ENCODE measurements at regions not wholly inside any gene's neighbourhood (a gene's known extent, or its start where the extent isn't known, plus 50 kb on each side); places are given as distances from the start of the nearest gene placed in this dataset.
"Not testable (repeated sequence)": the region's sequence is repeated elsewhere in the genome, so short reads cannot be mapped to it uniquely, and the experiment has no call there.

DNA sequence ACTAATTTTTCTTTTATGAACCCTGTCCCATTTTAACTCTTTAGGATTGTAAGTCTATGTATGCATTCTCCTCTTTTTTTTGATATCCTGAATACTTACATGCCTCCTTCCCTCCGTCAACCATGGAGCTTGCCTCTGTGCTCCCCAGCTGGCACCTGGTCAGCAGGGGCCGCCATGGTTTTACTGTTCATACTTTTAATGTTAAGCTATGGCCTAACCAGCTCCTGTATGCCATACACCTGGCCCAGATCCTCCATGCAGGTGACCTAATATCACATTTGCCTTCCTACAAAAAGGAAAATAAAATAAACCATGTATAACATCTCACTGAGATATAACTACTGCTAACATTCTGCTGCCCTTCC is 283.1 kb upstream of the TRIB2 start:
- no peak for FAIRE-seq

DNA sequence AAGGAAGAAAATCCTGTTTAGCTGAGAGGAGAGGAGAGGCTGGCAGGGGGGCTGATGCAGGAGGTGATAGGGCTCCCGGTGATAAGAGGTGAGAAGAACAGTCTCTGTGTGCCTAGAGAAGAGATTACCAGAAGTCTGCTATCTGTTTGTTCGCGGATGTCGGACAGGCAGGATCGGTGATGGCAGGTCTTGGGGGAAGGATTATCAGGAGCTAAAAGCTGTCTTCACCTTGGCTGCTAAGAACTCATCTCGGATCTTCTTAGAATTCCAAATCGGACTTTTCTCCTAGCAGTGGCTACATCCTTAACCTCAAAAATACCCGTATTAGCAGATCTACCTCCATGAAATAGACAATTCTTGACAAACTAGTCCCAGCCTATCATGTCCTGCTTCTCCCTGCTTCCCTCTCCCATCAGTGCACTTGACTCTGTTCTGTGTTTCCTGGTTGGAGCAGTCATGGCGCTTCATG is 282.1 kb upstream of the TRIB2 start:
- FAIRE-seq: no peak

DNA sequence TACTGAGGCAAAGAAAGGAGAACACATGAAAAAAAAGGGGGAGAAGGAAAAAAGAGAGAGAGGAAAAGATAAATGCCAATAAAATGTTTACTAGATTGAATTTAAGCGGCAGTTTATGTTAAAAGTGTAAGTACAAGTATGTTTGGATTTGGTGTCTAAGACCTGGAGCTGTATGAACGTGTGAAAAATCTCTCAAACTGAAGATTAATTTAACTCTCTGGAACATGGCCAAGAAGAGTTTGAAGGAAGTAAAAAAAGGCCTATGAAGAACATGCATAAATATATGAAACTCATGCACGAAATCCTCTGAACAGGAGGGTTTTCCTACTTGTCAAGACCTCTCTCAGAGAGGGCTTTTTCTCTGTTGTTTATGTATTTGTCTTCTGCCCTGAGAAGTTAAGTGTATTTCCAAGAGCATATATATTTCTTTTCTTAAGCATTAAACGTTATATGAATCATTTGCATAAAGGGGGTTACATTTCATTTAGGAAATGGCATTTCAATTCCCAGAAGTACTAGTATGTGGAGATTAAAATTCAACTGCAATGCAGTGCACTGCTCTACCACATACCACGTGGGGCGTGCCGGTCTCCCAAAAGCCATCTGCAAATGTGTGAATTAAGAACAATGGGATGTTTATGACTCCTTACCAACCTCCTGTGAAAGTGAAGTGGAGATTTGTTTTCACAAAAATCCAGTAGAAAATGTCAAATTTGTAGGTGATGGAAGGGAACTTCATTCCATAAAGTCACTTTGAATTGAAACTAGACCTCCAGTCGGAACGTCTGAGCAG is 281.1 kb upstream of the TRIB2 start:
- FAIRE-seq: no peak

DNA sequence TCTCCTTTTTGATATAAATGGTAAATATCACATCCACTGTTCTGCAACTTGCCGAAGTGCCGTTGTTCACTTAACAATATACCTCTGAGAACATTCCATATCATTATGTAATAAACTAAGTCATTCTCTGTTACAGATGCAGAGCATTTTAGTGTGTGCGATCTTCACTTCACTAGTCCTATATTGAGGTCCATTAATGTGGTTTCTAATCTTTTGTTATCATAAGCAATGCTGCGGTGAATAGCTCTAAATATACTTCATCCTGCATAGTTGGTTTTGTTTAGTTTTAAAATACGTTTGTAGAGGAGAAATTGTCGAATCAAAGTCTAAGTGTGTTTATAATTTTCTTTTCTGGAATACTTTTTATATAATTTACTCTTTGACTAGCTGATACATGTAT is 280.3 kb upstream of the TRIB2 start:
- no peak for FAIRE-seq

DNA sequence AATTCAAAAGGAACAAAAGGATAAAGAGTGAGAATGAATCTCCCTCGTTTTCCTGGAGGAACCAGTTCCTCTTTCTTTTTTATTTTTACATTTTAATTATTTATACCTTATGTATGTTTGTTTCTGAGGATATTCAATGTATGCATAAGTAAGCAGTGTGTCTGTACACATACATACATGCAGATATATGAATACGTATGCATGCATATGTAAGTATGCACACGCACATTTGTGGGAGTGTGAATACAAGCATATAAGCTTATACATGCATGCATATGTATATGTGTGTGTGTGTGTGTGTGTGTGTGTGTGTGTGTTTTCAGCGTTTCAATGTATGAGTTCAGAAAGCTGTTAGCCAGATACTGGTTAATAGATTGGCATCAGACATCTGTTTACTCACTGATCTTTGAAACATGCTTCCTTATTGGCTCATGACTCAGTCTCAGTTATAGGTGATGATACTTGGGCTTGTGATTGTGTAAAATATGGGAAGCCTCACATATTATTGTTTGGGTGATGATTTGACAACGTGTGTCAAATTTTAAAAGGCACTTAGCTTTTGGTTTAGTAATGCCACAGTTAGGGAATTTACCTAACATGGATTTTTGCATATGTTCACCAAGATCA is 279.7 kb upstream of the TRIB2 start:
- FAIRE-seq: no peak

DNA sequence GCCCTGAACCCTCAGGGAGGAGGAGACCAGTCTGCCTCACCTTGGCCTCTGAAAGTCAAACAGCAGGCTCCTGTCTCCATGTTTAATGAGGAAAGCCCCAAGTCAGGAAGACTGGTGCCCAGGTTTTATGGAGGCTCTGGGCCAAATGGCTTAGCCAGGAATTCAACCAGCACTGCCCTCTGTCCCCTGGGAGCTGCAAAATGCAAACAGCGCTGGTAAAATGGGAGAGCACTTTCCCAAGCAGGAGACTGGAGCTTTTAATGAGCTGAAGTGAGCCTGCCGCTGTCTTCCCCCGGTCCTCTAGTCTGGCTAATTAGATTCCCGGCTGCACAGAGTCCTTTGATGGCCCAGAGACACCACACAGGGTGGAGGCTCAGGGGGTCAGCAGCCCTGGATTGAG is 276.0 kb upstream of the TRIB2 start:
- FAIRE-seq: no peak

DNA sequence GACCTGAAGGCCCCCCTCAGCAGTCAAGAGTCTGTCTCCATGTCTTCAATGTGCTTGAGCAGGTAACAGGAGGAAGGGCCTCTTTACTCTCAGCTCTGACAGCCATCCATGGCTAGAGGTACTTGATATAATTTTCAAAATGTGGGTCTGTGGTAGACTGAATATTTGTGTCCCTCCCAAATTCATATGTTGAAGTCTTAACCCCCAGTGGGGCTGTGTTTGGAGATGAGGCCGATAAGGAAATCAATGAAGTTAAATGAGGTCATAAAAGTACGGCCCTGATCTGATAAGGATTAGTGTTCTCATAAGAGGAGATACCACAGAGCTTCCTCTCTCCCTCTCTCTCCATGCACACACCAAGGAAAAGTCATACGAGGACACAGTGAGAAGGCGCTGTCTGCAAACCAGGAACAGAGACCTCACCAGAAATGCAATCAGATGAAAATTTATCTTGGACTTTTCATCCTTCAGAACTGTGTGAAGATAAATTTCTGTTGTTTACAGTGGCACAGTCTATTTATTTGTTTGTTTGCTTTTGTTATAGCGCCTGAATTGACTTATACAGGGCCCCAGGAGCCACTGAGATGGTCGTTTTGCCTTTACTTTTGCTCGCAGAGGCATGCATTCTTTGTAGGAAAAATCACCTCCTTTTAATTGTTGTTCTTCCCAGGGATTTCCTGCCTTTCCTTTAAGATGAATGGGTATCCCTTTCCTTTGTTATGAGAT is 274.8 kb upstream of the TRIB2 start:
- no peak for FAIRE-seq

DNA sequence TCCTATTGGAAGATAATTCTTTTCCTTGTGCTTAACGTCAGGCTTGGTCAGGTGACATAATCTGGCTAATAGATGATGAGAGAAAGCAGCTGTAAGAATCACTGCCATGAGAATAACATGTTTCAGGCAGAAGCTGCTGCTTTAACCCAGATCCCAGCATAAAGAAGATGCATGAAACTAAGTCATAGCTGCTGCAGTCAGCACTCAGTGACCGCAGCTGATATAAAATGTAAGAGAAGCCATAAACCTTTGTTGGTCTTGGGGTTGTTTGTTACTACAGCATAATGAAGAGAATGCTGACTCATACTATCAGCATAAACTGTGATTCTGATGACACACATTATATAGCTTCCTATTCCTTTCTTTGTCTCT is 274.3 kb upstream of the TRIB2 start:
- FAIRE-seq: no peak

DNA sequence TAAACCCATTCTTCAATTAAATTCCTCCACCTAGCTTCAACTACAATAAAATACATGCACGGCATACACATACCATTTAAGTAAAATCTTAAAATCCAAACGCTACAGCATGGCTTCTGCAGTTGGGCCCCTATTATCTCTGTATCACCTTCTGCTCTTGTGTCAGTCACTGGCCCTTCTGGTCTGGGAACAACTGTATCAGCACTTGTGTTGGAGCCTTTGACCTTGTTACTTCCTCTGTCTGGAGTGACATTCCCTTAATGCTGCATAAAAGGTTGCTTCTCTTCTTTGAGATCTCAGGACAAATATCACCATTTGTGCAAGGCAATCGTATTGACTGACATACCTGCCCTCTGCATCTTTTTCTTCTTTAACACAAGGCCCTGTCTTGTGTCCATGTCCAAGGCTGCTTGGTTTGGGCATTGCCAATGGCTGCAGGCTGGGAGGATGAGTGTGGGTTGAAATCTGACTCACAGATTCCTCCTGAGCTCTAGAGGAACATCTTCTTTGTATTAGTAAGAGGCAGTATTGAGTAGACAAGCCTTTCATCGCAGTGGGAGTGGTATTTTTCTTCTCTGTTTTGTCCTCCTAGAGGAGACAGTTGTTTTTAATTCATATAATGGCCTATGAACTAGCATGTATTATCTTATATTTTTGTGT is 267.8 kb upstream of the TRIB2 start:
- no peak for FAIRE-seq

DNA sequence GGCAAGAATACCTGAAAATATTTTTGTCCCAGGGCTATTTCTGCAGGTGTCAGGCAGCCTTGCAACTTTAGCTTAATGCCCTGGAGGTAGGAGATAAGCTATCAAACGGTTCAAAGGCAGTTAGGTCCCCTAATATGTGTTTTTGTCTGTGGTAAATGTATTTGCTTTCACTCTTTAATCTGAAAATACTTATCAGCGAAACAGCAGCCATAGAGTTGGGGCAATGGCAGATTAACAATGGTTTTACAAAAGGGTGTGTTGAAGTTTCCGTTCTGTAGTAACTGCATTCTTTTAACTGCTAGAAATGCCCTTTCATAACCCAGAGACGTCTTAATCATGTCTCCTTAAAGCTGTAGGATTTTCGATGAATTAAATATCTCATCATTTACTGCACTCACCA is 265.0 kb upstream of the TRIB2 start:
- no peak for FAIRE-seq

DNA sequence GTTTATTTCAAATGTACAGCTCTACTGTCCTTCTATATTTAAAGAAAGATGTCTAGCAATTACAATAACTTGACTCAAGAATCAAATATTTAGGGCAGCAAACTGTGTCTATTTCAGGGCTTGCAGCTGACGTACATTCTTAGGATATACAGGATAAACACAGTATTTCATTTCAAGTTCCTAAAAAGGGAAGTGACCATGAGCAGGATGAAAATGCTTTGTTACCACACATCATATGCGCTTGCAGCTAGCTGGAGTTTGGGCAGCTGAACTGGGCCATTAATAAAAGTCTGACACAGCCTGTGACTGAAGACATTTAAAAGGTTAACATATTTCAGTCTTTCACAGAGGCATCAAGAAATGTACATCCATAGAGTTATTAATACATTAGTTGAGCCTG is 264.6 kb upstream of the TRIB2 start:
- no peak for FAIRE-seq

DNA sequence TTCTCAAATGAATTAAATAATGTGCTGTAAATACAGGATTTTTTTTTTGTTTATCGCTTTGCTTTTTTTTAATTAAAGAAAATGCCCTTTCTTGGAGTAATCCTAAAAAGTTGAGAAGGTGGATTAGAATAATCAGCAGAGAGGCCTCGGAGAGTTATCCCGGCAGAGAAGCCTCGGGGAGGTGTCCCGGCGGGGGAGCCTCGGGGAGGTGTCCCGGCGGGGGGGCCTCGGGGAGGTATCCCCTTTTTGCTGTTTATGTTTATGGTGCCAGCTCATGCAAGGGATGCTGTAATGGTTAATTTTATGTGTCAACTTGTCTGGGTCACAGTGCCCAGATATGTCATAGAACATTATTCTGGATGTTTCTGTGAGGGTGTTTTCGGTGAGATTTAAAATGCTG is 263.0 kb upstream of the TRIB2 start:
- no peak for FAIRE-seq

DNA sequence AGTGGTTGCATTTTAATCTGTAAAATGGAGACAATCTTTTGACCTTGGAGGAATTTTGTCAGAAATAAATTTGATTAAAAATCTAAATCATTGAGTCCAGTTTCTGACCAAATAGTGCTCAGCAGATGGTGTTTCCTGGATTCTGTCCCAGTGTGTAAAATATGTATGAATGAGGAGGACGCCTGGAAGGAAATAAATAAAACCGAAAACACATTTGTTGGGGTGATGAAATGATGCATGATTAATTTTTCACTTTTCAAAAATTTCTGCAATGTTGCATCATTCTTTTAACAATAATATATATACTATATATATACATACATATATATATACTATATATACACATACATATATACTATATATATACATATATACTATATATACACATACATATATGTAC is 261.1 kb upstream of the TRIB2 start:
- FAIRE-seq: no peak

DNA sequence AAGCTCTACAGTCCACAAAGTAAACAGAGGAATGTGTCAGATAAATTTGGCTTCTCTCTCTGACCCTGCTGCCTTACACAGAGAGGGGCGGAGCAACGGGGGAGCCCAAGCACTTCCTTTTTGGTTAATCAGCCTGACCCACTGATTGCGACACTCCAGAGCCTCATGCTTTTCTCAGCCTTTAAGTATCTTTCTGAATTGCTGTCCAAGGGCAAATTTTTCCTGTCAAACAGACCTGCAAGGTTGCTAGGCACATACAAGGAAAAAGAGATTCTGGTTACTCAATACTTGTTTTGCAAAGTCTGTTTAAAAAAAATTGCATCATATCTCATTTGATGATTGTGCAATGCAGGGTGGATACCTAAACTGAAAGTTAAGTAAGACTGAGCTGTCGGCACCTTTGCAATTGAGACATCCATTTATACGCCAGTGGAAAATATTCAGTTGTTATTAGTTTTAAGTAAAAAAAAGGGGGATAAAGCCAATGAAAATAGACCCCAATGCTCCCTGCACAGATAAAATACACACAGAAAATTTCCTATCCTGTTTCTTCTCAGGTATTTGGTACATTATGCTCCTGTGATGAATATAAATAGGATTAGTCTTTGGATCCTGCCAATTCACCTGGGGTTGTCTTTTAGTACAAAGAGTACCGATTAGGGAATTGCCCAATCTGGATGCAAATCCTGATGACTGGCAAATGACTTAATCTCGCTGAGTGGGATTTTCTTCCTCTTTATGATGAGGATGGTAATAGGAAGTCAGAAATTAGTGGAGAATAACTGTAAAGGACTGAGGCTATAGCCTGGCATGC is 260.2 kb upstream of the TRIB2 start:
- FAIRE-seq: no peak

DNA sequence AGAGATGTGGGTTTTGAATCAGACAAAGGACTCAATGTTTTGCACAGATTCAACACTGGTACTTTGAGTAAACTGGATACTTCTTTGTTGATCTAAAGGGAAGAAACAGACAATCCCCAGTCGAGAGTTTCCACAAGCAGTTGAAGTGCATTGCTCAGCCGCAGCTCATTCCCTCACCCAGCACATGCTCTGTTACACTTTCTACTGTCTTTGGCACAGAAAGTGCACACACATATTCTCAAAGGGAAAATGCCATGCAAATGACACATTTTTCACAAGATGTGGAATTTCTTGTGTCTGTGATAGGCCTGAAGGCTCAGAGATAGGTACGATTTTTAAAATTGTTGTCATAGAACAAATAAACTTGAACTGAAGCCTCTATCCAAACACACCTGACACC is 258.9 kb upstream of the TRIB2 start:
- FAIRE-seq: no peak

DNA sequence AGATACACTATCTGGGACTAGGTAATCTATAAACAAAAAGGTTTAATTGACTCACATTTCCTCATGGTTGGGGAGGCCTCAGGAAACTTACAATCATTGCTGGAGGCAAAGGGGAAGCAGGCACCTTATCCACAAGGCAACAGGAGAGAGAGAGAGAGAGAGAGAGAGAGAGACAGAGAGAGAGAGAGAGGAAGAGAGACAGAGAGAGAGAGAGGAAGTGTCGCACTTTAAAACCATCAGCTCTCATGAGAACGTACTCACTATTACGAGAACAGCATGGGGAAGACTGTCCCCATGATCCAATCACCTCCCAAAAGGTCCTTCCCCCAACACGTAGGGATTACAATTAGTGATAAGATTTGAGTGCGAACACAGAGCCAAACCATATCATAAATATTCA is 253.5 kb upstream of the TRIB2 start:
- no peak for FAIRE-seq

DNA sequence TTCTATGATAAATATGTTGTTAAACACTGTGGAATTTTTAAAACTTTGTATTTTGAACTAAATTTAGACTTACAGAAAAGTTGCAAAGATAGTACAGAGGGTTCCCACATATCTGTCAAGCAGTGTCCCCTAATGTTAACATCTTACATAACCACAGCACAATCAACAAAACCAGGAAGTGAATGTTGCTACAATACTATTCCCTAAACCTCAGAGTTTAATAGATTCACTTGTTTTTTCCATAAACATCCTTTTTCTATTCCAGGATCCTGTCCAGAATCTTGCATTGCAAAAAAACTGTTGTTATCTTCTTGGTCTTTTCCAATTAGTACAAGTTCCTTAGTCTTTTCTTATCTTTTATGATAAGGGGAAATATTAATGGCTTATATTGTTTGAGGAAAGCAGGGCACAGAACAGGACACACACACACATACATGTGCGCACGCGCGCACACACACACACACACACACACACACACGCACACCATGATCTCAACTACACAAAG is 251.1 kb upstream of the TRIB2 start:
- peak; percentile 86 for FAIRE-seq

DNA sequence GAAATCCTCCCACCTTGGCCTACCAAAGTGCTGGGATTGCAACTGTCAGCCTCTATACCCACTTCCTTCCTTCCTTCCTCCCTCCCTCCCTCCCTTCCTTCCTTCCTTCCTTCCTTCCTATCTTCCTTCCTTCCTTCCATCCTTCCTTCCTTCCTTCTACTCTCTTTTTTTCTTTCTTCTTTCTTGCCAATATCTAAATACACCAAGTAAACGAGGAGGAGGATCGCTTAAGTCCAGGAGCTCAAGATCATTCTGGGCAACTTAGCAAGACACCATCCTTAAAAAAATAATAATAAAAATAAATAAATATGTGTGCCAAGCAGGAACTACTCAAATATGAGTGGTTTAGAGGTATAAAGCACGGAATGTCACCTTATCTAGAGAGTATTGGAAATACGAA is 249.4 kb upstream of the TRIB2 start:
- FAIRE-seq: no peak

DNA sequence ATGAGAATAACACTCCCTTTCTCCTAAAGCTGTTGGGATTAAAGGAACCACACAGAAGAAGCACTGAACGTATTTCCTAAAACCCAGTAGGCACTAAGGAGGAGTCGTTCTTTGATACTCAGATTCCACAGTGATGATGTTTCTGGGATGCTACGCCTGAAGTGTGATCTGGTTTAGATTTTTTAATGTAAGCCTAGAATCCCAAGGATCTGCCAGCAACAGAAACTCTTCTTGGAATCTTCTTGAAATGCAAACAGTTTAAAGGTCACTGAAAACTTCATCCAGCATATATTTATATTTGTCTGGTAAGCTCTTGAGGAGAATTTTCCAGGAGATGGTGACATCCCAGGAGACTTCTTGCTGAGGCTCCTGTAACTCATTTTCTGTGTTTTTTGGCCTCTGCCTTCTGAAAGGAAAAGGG is 247.6 kb upstream of the TRIB2 start:
- FAIRE-seq: peak; percentile 74

DNA sequence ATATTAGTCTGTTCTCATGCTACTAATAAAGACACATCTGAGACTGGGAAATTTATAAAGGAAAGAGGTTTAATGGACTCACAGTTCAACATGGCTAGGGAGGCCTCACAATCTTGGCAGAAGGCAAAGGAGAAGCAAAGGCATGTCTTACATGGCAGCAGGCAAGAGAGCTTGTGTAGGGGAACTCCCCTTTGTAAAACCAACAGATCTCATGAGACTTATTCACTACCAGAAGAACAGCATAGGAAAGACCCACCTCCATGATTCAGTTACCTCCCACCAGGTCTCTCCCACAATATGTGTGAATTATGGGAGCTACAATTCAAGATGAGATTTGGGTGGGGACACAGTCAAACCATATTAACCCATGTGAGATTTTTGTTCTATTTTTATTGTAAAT is 244.5 kb upstream of the TRIB2 start:
- not testable (repeated sequence) for FAIRE-seq

DNA sequence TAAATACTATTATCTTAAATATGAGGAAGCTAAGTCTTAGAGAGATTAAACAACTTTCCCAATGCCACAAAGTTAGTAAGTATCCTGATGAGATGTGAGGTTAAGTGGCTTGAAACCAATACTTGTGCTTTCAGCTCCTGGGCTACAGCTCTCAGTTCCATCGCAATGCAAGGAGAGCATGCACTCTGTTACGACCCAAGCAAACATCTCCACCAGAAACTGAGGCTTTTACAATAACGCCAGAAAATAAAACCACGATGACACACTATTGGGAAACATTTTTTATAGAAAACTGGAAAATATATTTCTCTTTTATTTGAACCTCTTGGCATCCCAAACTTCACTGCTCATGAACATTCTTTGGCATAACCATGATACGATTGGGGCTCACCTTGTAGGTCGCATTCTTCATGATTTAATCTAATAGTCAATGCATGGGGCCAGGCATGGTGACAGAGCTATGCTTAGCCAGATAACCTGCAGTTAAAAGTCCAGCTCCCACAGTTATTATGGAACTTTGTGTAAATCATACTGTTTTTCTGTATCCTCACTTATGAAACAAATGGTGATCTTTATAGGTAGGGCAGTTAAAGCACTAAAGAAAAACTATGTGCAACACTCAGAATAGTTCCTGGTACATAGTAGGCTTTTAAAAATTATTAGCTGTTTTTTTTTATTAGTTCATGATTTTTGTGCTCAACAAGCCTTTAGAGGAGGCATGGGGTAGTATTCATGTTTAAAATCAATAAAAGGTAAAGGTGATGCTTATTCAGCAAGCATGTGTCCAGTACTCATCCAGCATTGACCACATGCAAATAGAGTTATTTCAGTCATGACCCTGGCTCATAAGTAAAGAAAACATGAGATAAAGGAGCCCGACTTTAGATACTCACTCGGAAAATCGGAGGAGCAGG is 238.3 kb upstream of the TRIB2 start:
- FAIRE-seq: no peak

All from endometrium (tissue), 2 donors.